MCF 10A (cell line): ENCODE measurements at regions not wholly inside any gene's neighbourhood (a gene's known extent, or its start where the extent isn't known, plus 50 kb on each side); places are given as distances from the start of the nearest gene placed in this dataset.
"Not testable (repeated sequence)": the region's sequence is repeated elsewhere in the genome, so short reads cannot be mapped to it uniquely, and the experiment has no call there.

Experiments
- BruUV-seq: library from RNA; stranded (reverse); fragments of 400-500 nt; replicated peaks from 2 replicates; lab custom pipeline; 2021; lab: Mats Ljungman, UMichigan
- CTCF ChIA-PET: fragments of 300-600 bp; sonication (Branson Sonifier 250); formaldehyde crosslinking; extraction: SDS; loops from one replicate; lab custom pipeline; 2021; ENCODE audit warnings: antibody characterized with exemption, inconsistent platforms; lab: Yijun Ruan, JAX
- POLR2A ChIA-PET: fragments of 300-600, 350-650 bp; sonication (Branson Sonifier 250); formaldehyde crosslinking; extraction: SDS; loops from one replicate; lab custom pipeline; 2020; ENCODE audit warnings: antibody characterized with exemption, inconsistent platforms; lab: Yijun Ruan, JAX
- DNase-seq: peaks from one replicate; pipeline ENCODE4 v3.0.0-alpha.2; 2018; ENCODE audit not compliant: unreplicated experiment
- H3K27ac Mint-ChIP-seq: one replicate; pipeline ENCODE4 v1.8.0; 2022; ENCODE audit warnings: mild to moderate bottlenecking, low read depth, mixed read lengths; ENCODE audit not compliant: unreplicated experiment
- H3K27me3 Mint-ChIP-seq: one replicate; pipeline ENCODE4 v1.8.0; 2022; ENCODE audit warnings: mixed read lengths; ENCODE audit not compliant: insufficient read depth, unreplicated experiment
- H3K36me3 Mint-ChIP-seq: one replicate; pipeline ENCODE4 v1.8.0; 2022; ENCODE audit warnings: mild to moderate bottlenecking, moderate library complexity, mixed read lengths; ENCODE audit not compliant: insufficient read depth, unreplicated experiment
- H3K4me1 Mint-ChIP-seq: one replicate; pipeline ENCODE4 v1.8.0; 2022; ENCODE audit warnings: mixed read lengths; ENCODE audit not compliant: insufficient read depth, unreplicated experiment
- H3K4me3 Mint-ChIP-seq: one replicate; pipeline ENCODE4 v1.8.0; 2022; ENCODE audit warnings: mild to moderate bottlenecking, moderate library complexity, mixed read lengths; ENCODE audit not compliant: unreplicated experiment
- H3K9me3 Mint-ChIP-seq: one replicate; pipeline ENCODE4 v1.8.0; 2022; ENCODE audit warnings: mixed read lengths; ENCODE audit not compliant: unreplicated experiment
- CTCF ChIP-seq: fragments of 200-600 bp; IDR thresholded peaks from one replicate; pipeline ENCODE4 v1.8.0; 2022; ENCODE audit warnings: antibody characterized with exemption, mild to moderate bottlenecking; ENCODE audit not compliant: unreplicated experiment
- intact Hi-C: fragments of 100-400 bp; cut with micrococcal nuclease; formaldehyde crosslinking; loops from 2 replicates; pipeline ENCODE4 v1.14.1; 2022

- H3K4me1 Mint-ChIP-seq: no peaks in the 10 kb centered on the region
- no peak overlapping the region for H3K27ac Mint-ChIP-seq
- no peak for DNase-seq
- ChIA-PET CTCF (no interaction called here), POLR2A (no interaction called here)
- no peak overlapping the region for H3K4me3 Mint-ChIP-seq
- no TSS peak for BruUV-seq
- no peaks in the 10 kb centered on the region for H3K27me3 Mint-ChIP-seq
- no peaks in the 10 kb centered on the region for H3K36me3 Mint-ChIP-seq
- no peak for TF ChIP-seq CTCF
- peaks cover 19% of the 10 kb centered on the region for H3K9me3 Mint-ChIP-seq
- intact Hi-C loops: no loop called here
These were observed 268.4 kb upstream of the FRG2C start for GRCh38 chr3:75395580-75396315.

- Mint-ChIP-seq H3K4me3 (no peak overlapping the region), H3K27me3 (no peaks in the 10 kb centered on the region), H3K9me3 (peaks cover 19% of the 10 kb centered on the region), H3K36me3 (peaks cover 4% of the 10 kb centered on the region), H3K27ac (no peak overlapping the region), H3K4me1 (no peaks in the 10 kb centered on the region)
- intact Hi-C loops: no loop called here
- no TSS peak for BruUV-seq
- CTCF ChIA-PET: no interaction called here
- TF ChIP-seq CTCF: no peak
- POLR2A ChIA-PET: no interaction called here
- DNase-seq: no peak
These were observed 267.8 kb upstream of the FRG2C start for GRCh38 chr3:75396316-75396802.

- POLR2A ChIA-PET, H3K27me3 Mint-ChIP-seq, H3K4me1 Mint-ChIP-seq, H3K36me3 Mint-ChIP-seq, CTCF ChIA-PET, DNase-seq, intact Hi-C loops, H3K4me3 Mint-ChIP-seq, BruUV-seq, H3K27ac Mint-ChIP-seq: not testable (repeated sequence)
- peaks cover 22% of the 10 kb centered on the region for H3K9me3 Mint-ChIP-seq
These were observed 266.6 kb upstream of the FRG2C start for GRCh38 chr3:75397486-75397885.

- H3K27me3 Mint-ChIP-seq, intact Hi-C loops, POLR2A ChIA-PET, H3K9me3 Mint-ChIP-seq, DNase-seq, H3K27ac Mint-ChIP-seq, H3K4me3 Mint-ChIP-seq, H3K4me1 Mint-ChIP-seq: not testable (repeated sequence)
- TF ChIP-seq CTCF: peak; percentile 37
- CTCF ChIA-PET: interaction anchor here (0.9 to 1.9 kb wide), 3 partner anchors 9 to 230 kb away, joined by 3 to 4 read pairs (median 3); no protein-coding TSS in a partner anchor
- BruUV-seq: TSS peak; percentile 6
- peaks cover 23% of the 10 kb centered on the region for H3K36me3 Mint-ChIP-seq
These were observed 241.8 kb upstream of the FRG2C start for GRCh38 chr3:75422101-75422945.

GRCh38 chr3:75425379-75425778 is 238.7 kb upstream of the FRG2C start:
- CTCF ChIA-PET, BruUV-seq, DNase-seq, intact Hi-C loops, POLR2A ChIA-PET, H3K27ac Mint-ChIP-seq, H3K4me1 Mint-ChIP-seq, H3K4me3 Mint-ChIP-seq, H3K27me3 Mint-ChIP-seq, H3K9me3 Mint-ChIP-seq: not testable (repeated sequence)
- H3K36me3 Mint-ChIP-seq: peaks cover 53% of the 10 kb centered on the region

- CTCF ChIA-PET: interaction anchor here (1.0 kb wide), 2 partner anchors 169 to 235 kb away, joined by 4 read pairs; no protein-coding TSS in a partner anchor
- H3K27me3 Mint-ChIP-seq, H3K9me3 Mint-ChIP-seq, H3K27ac Mint-ChIP-seq, intact Hi-C loops, H3K4me1 Mint-ChIP-seq, BruUV-seq, POLR2A ChIA-PET, DNase-seq, H3K4me3 Mint-ChIP-seq: not testable (repeated sequence)
- H3K36me3 Mint-ChIP-seq: peaks cover 72% of the 10 kb centered on the region
These were observed 236.6 kb upstream of the FRG2C start for GRCh38 chr3:75427486-75427885.
